ENCODE measurements at regions not wholly inside any gene's neighbourhood (a gene's known extent, or its start where the extent isn't known, plus 50 kb on each side); places are given as distances from the start of the nearest gene placed in this dataset.

- DNase-seq (ENCODE audit: low read depth in 2 of 2) = no peak
- H3K4me3 ChIP-seq (replicated peaks in 1 of 2; ENCODE audit: low read depth in 2 of 2, low read length in 2 of 2) = no peak overlapping the region
- no peak for TF ChIP-seq CTCF (IDR thresholded peaks at IDR 0.05; ENCODE audit: low read depth, low read length)
These were observed 645.5 kb upstream of the FAM241A start for GRCh38 chr4:111499706-111500105.

- DNase-seq (ENCODE audit: low read depth in 2 of 2) = no peak
- TF ChIP-seq CTCF (IDR thresholded peaks at IDR 0.05; ENCODE audit: low read depth, low read length) = no peak
- H3K4me3 ChIP-seq (replicated peaks in 1 of 2; ENCODE audit: low read depth in 2 of 2, low read length in 2 of 2) = no peak overlapping the region
These were observed 644.4 kb upstream of the FAM241A start for GRCh38 chr4:111500858-111501257.

- no peak for DNase-seq (ENCODE audit: low read depth in 2 of 2)
- TF ChIP-seq CTCF (IDR thresholded peaks at IDR 0.05; ENCODE audit: low read depth, low read length) = no peak
- no peak overlapping the region for H3K4me3 ChIP-seq (replicated peaks in 1 of 2; ENCODE audit: low read depth in 2 of 2, low read length in 2 of 2)
These were observed 643.3 kb upstream of the FAM241A start for GRCh38 chr4:111501946-111502345.

GRCh38 chr4:111502626-111503025 is 642.6 kb upstream of the FAM241A start:
- no peak overlapping the region for H3K4me3 ChIP-seq (replicated peaks in 1 of 2; ENCODE audit: low read depth in 2 of 2, low read length in 2 of 2)
- DNase-seq (ENCODE audit: low read depth in 2 of 2) = no peak
- no peak for TF ChIP-seq CTCF (IDR thresholded peaks at IDR 0.05; ENCODE audit: low read depth, low read length)

GRCh38 chr4:111506706-111507105 is 638.5 kb upstream of the FAM241A start:
- DNase-seq (ENCODE audit: low read depth in 2 of 2) = peak; percentile 43 to 80
- TF ChIP-seq CTCF (IDR thresholded peaks at IDR 0.05; ENCODE audit: low read depth, low read length) = no peak
- H3K4me3 ChIP-seq (replicated peaks in 1 of 2; ENCODE audit: low read depth in 2 of 2, low read length in 2 of 2) = no peak overlapping the region

- no peak overlapping the region for H3K4me3 ChIP-seq (replicated peaks in 1 of 2; ENCODE audit: low read depth in 2 of 2, low read length in 2 of 2)
- DNase-seq (ENCODE audit: low read depth in 2 of 2) = peak in 1 of 2 donors; percentile 77
- no peak for TF ChIP-seq CTCF (IDR thresholded peaks at IDR 0.05; ENCODE audit: low read depth, low read length)
These were observed 634.7 kb upstream of the FAM241A start for GRCh38 chr4:111510535-111510934.

- TF ChIP-seq CTCF (IDR thresholded peaks at IDR 0.05; ENCODE audit: low read depth, low read length) = no peak
- DNase-seq (ENCODE audit: low read depth in 2 of 2) = peak; percentile 84 to 96
- H3K4me3 ChIP-seq (replicated peaks in 1 of 2; ENCODE audit: low read depth in 2 of 2, low read length in 2 of 2) = no peak overlapping the region
These were observed 633.0 kb upstream of the FAM241A start for GRCh38 chr4:111512081-111512783.
